ENCODE measurements at regions not wholly inside any gene's neighbourhood (a gene's known extent, or its start where the extent isn't known, plus 50 kb on each side); places are given as distances from the start of the nearest gene placed in this dataset.

GRCh38 chr5:51034222-51034901 lies 348.9 kb upstream of the ISL1 start:
- DNase-seq (ENCODE audit: low spot score), result no peak

GRCh38 chr5:51039424-51040329 lies 343.6 kb upstream of the ISL1 start:
- no peak for DNase-seq (ENCODE audit: low spot score)

- DNase-seq (ENCODE audit: low spot score), result no peak
Observed at GRCh38 chr5:51043745-51044144, 339.5 kb upstream of the ISL1 start.

- no peak for DNase-seq (ENCODE audit: low spot score)
Observed at GRCh38 chr5:51047369-51047768, 335.9 kb upstream of the ISL1 start.

GRCh38 chr5:51053361-51053760 lies 329.9 kb upstream of the ISL1 start:
- no peak for DNase-seq (ENCODE audit: low spot score)

- no peak for DNase-seq (ENCODE audit: low spot score)
Observed at GRCh38 chr5:51060953-51061352, 322.3 kb upstream of the ISL1 start.

GRCh38 chr5:51072937-51073336 lies 310.3 kb upstream of the ISL1 start:
- no peak for DNase-seq (ENCODE audit: low spot score)

- no peak for DNase-seq (ENCODE audit: low spot score)
Observed at GRCh38 chr5:51082741-51083140, 300.5 kb upstream of the ISL1 start.

- no peak for DNase-seq (ENCODE audit: low spot score)
Observed at GRCh38 chr5:51091816-51092215, 291.4 kb upstream of the ISL1 start.

GRCh38 chr5:51095486-51095885 lies 287.8 kb upstream of the ISL1 start:
- no peak for DNase-seq (ENCODE audit: low spot score)

GRCh38 chr5:51096859-51097258 lies 286.4 kb upstream of the ISL1 start:
- DNase-seq (ENCODE audit: low spot score), result no peak

GRCh38 chr5:51099173-51099853 lies 283.9 kb upstream of the ISL1 start:
- DNase-seq (ENCODE audit: low spot score), result no peak

GRCh38 chr5:51104556-51104955 lies 278.7 kb upstream of the ISL1 start:
- no peak for DNase-seq (ENCODE audit: low spot score)

- DNase-seq (ENCODE audit: low spot score), result no peak
Observed at GRCh38 chr5:51109786-51110410, 273.4 kb upstream of the ISL1 start.

- DNase-seq (ENCODE audit: low spot score), result no peak
Observed at GRCh38 chr5:51131266-51131665, 252.0 kb upstream of the ISL1 start.

GRCh38 chr5:51138164-51138563 lies 245.1 kb upstream of the ISL1 start:
- DNase-seq (ENCODE audit: low spot score), result no peak

GRCh38 chr5:51148437-51148836 lies 234.8 kb upstream of the ISL1 start:
- no peak for DNase-seq (ENCODE audit: low spot score)

- no peak for DNase-seq (ENCODE audit: low spot score)
Observed at GRCh38 chr5:51156222-51156621, 227.0 kb upstream of the ISL1 start.

- DNase-seq (ENCODE audit: low spot score), result no peak
Observed at GRCh38 chr5:51156838-51157237, 226.4 kb upstream of the ISL1 start.

GRCh38 chr5:51159164-51159563 lies 224.1 kb upstream of the ISL1 start:
- no peak for DNase-seq (ENCODE audit: low spot score)

GRCh38 chr5:51159606-51160005 lies 223.6 kb upstream of the ISL1 start:
- no peak for DNase-seq (ENCODE audit: low spot score)

GRCh38 chr5:51162245-51162644 lies 221.0 kb upstream of the ISL1 start:
- DNase-seq (ENCODE audit: low spot score), result no peak

Data from activated CD4-positive, alpha-beta T cell treated with anti-CD3 and anti-CD28 coated beads, Interleukin-2, Interleukin-4, amounts not matched to agents 100 ng/mL and 50 ng/mL, durations not matched to agents 16 hours and 8 hours (primary cell).